SJSA1 (cell line): ENCODE measurements at regions not wholly inside any gene's neighbourhood (a gene's known extent, or its start where the extent isn't known, plus 50 kb on each side); places are given as distances from the start of the nearest gene placed in this dataset.
A peak's percentile ranks its signal among the peaks of the same experiment; 100 is the strongest.

Source experiments
- DNase-seq, 2 experiments: peaks; one replicate each; pipeline ENCODE4 v3.0.0-alpha.2; 2015 to 2020; ENCODE audit warnings: low spot score in 2 of 2, low read depth in 1 of 2
- H3K27ac ChIP-seq: fragments of 250-450 bp; sonication (Bioruptor Pico); 2 replicates; pipeline ENCODE4 v1.5.1; 2020; ENCODE audit warnings: mild to moderate bottlenecking, moderate library complexity
- H3K27me3 ChIP-seq: fragments of 250-450 bp; sonication (Bioruptor Pico); replicated peaks from 2 replicates; pipeline ENCODE4 v1.5.1; 2020; ENCODE audit warnings: mild to moderate bottlenecking, moderate library complexity
- H3K36me3 ChIP-seq: fragments of 250-450 bp; sonication (Bioruptor Pico); 2 replicates; pipeline ENCODE4 v1.5.1; 2020; ENCODE audit warnings: mild to moderate bottlenecking
- H3K4me1 ChIP-seq: fragments of 250-450 bp; sonication (Bioruptor Pico); replicated peaks from 2 replicates; pipeline ENCODE4 v1.6.1; 2021; ENCODE audit warnings: mild to moderate bottlenecking
- H3K4me3 ChIP-seq: fragments of 250-450 bp; sonication (Bioruptor Pico); 2 replicates; pipeline ENCODE4 v1.5.1; 2020; ENCODE audit warnings: mild to moderate bottlenecking
- H3K9me3 ChIP-seq: fragments of 250-450 bp; sonication (Bioruptor Pico); replicated peaks from 2 replicates; pipeline ENCODE4 v1.5.1; 2020; ENCODE audit warnings: mild to moderate bottlenecking

GRCh38 chr12:75884465-75884985 lies 147.1 kb downstream of the PHLDA1 start:
- Histone ChIP-seq H3K9me3 (no peaks in the 10 kb centered on the region), H3K36me3 (no peaks in the 10 kb centered on the region), H3K27me3 (no peaks in the 10 kb centered on the region), H3K4me3 (no peak overlapping the region), H3K4me1 (peaks cover 14% of the 10 kb centered on the region), H3K27ac (no peak overlapping the region)
- DNase-seq, result no peak

- no peak overlapping the region for H3K27ac ChIP-seq
- peaks cover 13% of the 10 kb centered on the region for H3K4me1 ChIP-seq
- H3K36me3 ChIP-seq, result no peaks in the 10 kb centered on the region
Observed at GRCh38 chr12:75883241-75883640, 148.3 kb downstream of the PHLDA1 start.

GRCh38 chr12:75882421-75882820 lies 149.2 kb downstream of the PHLDA1 start:
- peaks cover 21% of the 10 kb centered on the region for H3K4me1 ChIP-seq
- no peaks in the 10 kb centered on the region for H3K27me3 ChIP-seq
- no peaks in the 10 kb centered on the region for H3K9me3 ChIP-seq
- H3K36me3 ChIP-seq, result no peaks in the 10 kb centered on the region
- H3K4me3 ChIP-seq, result no peak overlapping the region
- H3K27ac ChIP-seq, result no peak overlapping the region
- no peak for DNase-seq

More at GRCh38 chr12:75883241-75883640, 148.3 kb downstream of the PHLDA1 start:
- no peaks in the 10 kb centered on the region for H3K27me3 ChIP-seq
- no peak overlapping the region for H3K4me3 ChIP-seq
- no peaks in the 10 kb centered on the region for H3K9me3 ChIP-seq
- DNase-seq, result no peak

- Histone ChIP-seq H3K27me3 (no peaks in the 10 kb centered on the region), H3K4me3 (no peak overlapping the region), H3K27ac (no peak overlapping the region), H3K4me1 (peaks cover 26% of the 10 kb centered on the region), H3K9me3 (no peaks in the 10 kb centered on the region), H3K36me3 (no peaks in the 10 kb centered on the region)
- no peak for DNase-seq
Observed at GRCh38 chr12:75881920-75882319, 149.7 kb downstream of the PHLDA1 start.

GRCh38 chr12:75877763-75878621 lies 153.6 kb downstream of the PHLDA1 start:
- Histone ChIP-seq H3K27ac (peak overlapping the region; percentile 41), H3K36me3 (no peaks in the 10 kb centered on the region)

GRCh38 chr12:75876832-75877762 lies 154.5 kb downstream of the PHLDA1 start:
- no peak overlapping the region for H3K4me3 ChIP-seq
- no peak overlapping the region for H3K27ac ChIP-seq
- H3K9me3 ChIP-seq, result no peaks in the 10 kb centered on the region; the same call in 1 of the 2 replicates
- H3K27me3 ChIP-seq, result no peaks in the 10 kb centered on the region
- H3K4me1 ChIP-seq, result peaks cover 27% of the 10 kb centered on the region
- H3K36me3 ChIP-seq, result no peaks in the 10 kb centered on the region
- no peak for DNase-seq

More at GRCh38 chr12:75877763-75878621, 153.6 kb downstream of the PHLDA1 start:
- H3K9me3 ChIP-seq, result no peaks in the 10 kb centered on the region; the same call in 1 of the 2 replicates
- peaks cover 27% of the 10 kb centered on the region for H3K4me1 ChIP-seq
- no peaks in the 10 kb centered on the region for H3K27me3 ChIP-seq
- no peak overlapping the region for H3K4me3 ChIP-seq
- peak in 1 of 2 experiments; percentile 41 for DNase-seq

GRCh38 chr12:75874441-75874840 lies 157.1 kb downstream of the PHLDA1 start:
- no peaks in the 10 kb centered on the region for H3K27me3 ChIP-seq
- H3K27ac ChIP-seq, result no peak overlapping the region
- no peaks in the 10 kb centered on the region for H3K36me3 ChIP-seq
- H3K9me3 ChIP-seq, result no peaks in the 10 kb centered on the region; the same call in 1 of the 2 replicates
- DNase-seq, result no peak
- H3K4me1 ChIP-seq, result peaks cover 37% of the 10 kb centered on the region
- H3K4me3 ChIP-seq, result no peak overlapping the region

GRCh38 chr12:75872762-75873161 lies 158.8 kb downstream of the PHLDA1 start:
- Histone ChIP-seq H3K4me1 (peaks cover 26% of the 10 kb centered on the region), H3K9me3 (no peaks in the 10 kb centered on the region; the same call in 1 of the 2 replicates), H3K27me3 (no peaks in the 10 kb centered on the region), H3K36me3 (no peaks in the 10 kb centered on the region), H3K27ac (no peak overlapping the region), H3K4me3 (no peak overlapping the region)
- DNase-seq, result no peak

GRCh38 chr12:75870878-75871277 lies 160.7 kb downstream of the PHLDA1 start:
- no peak overlapping the region for H3K4me3 ChIP-seq
- H3K27ac ChIP-seq, result peak overlapping the region; percentile 72
- peaks cover 16% of the 10 kb centered on the region for H3K4me1 ChIP-seq
- no peaks in the 10 kb centered on the region; the same call in 1 of the 2 replicates for H3K9me3 ChIP-seq
- H3K36me3 ChIP-seq, result no peaks in the 10 kb centered on the region
- H3K27me3 ChIP-seq, result no peaks in the 10 kb centered on the region
- DNase-seq, result peak in 1 of 2 experiments; percentile 68

GRCh38 chr12:75868501-75868900 lies 163.1 kb downstream of the PHLDA1 start:
- Histone ChIP-seq H3K27ac (no peak overlapping the region), H3K9me3 (no peaks in the 10 kb centered on the region), H3K4me1 (peaks cover 12% of the 10 kb centered on the region), H3K4me3 (no peak overlapping the region), H3K36me3 (no peaks in the 10 kb centered on the region), H3K27me3 (no peaks in the 10 kb centered on the region)
- no peak for DNase-seq

GRCh38 chr12:75865315-75865714 lies 166.3 kb downstream of the PHLDA1 start:
- no peaks in the 10 kb centered on the region for H3K27me3 ChIP-seq
- no peak overlapping the region for H3K27ac ChIP-seq
- peaks cover 19% of the 10 kb centered on the region for H3K4me1 ChIP-seq
- no peaks in the 10 kb centered on the region for H3K36me3 ChIP-seq
- H3K4me3 ChIP-seq, result no peak overlapping the region
- H3K9me3 ChIP-seq, result no peaks in the 10 kb centered on the region
- DNase-seq, result no peak

GRCh38 chr12:75864161-75864560 lies 167.4 kb downstream of the PHLDA1 start:
- Histone ChIP-seq H3K27me3 (no peaks in the 10 kb centered on the region), H3K4me1 (peaks cover 18% of the 10 kb centered on the region), H3K4me3 (no peak overlapping the region), H3K36me3 (no peaks in the 10 kb centered on the region), H3K27ac (no peak overlapping the region), H3K9me3 (no peaks in the 10 kb centered on the region)
- no peak for DNase-seq

- peak in 1 of 2 experiments; percentile 22 for DNase-seq
- Histone ChIP-seq H3K9me3 (no peaks in the 10 kb centered on the region), H3K36me3 (no peaks in the 10 kb centered on the region), H3K27me3 (no peaks in the 10 kb centered on the region), H3K4me3 (no peak overlapping the region), H3K27ac (peak overlapping the region; percentile 26), H3K4me1 (peaks cover 18% of the 10 kb centered on the region)
Observed at GRCh38 chr12:75863533-75863932, 168.0 kb downstream of the PHLDA1 start.
